HG02798 (cell line): ENCODE measurements at regions not wholly inside any gene's neighbourhood (a gene's known extent, or its start where the extent isn't known, plus 50 kb on each side); places are given as distances from the start of the nearest gene placed in this dataset.

Experiments
- ATAC-seq: cut with Tn5 transposase; IDR thresholded peaks from one replicate; pipeline ENCODE4 v1.9.1; 2021; ENCODE audit warnings: mild to moderate bottlenecking; ENCODE audit not compliant: unreplicated experiment, poor library complexity

GRCh38 chr2:192379736-192380135 is 185.0 kb upstream of the TMEFF2 start:
- ATAC-seq, result no peak

- ATAC-seq, result no peak
Observed at GRCh38 chr2:192377173-192377572, 182.4 kb upstream of the TMEFF2 start.

- no peak for ATAC-seq
Observed at GRCh38 chr2:192373754-192374153, 179.0 kb upstream of the TMEFF2 start.

GRCh38 chr2:192373221-192373620 is 178.5 kb upstream of the TMEFF2 start:
- no peak for ATAC-seq

GRCh38 chr2:192369969-192370368 is 175.2 kb upstream of the TMEFF2 start:
- ATAC-seq, result no peak

GRCh38 chr2:192357217-192357616 is 162.5 kb upstream of the TMEFF2 start:
- ATAC-seq, result no peak

GRCh38 chr2:192354512-192355244 is 159.9 kb upstream of the TMEFF2 start:
- ATAC-seq, result no peak

- ATAC-seq, result no peak
Observed at GRCh38 chr2:192347542-192347941, 152.8 kb upstream of the TMEFF2 start.

- no peak for ATAC-seq
Observed at GRCh38 chr2:192345287-192345686, 150.6 kb upstream of the TMEFF2 start.

- no peak for ATAC-seq
Observed at GRCh38 chr2:192333642-192334041, 138.9 kb upstream of the TMEFF2 start.

- no peak for ATAC-seq
Observed at GRCh38 chr2:192328297-192328696, 133.6 kb upstream of the TMEFF2 start.

- no peak for ATAC-seq
Observed at GRCh38 chr2:192327576-192327975, 132.8 kb upstream of the TMEFF2 start.

GRCh38 chr2:192315543-192315942 is 120.8 kb upstream of the TMEFF2 start:
- ATAC-seq, result no peak

- ATAC-seq, result no peak
Observed at GRCh38 chr2:192314800-192315481, 120.2 kb upstream of the TMEFF2 start.

GRCh38 chr2:192313773-192314172 is 119.0 kb upstream of the TMEFF2 start:
- no peak for ATAC-seq

GRCh38 chr2:192311701-192312460 is 117.1 kb upstream of the TMEFF2 start:
- ATAC-seq, result no peak

- no peak for ATAC-seq
Observed at GRCh38 chr2:192307530-192307929, 112.8 kb upstream of the TMEFF2 start.

GRCh38 chr2:192298664-192299063 is 103.9 kb upstream of the TMEFF2 start:
- ATAC-seq, result no peak

- ATAC-seq, result no peak
Observed at GRCh38 chr2:192292478-192292877, 97.7 kb upstream of the TMEFF2 start.

GRCh38 chr2:192288295-192288694 is 93.6 kb upstream of the TMEFF2 start:
- no peak for ATAC-seq

- no peak for ATAC-seq
Observed at GRCh38 chr2:192286093-192286701, 91.5 kb upstream of the TMEFF2 start.
